Sciatic nerve (tissue), 2 donors: ENCODE measurements at regions not wholly inside any gene's neighbourhood (a gene's known extent, or its start where the extent isn't known, plus 50 kb on each side); places are given as distances from the start of the nearest gene placed in this dataset.
A peak's percentile ranks its signal among the peaks of the same experiment; 100 is the strongest.
"Not testable (repeated sequence)": the region's sequence is repeated elsewhere in the genome, so short reads cannot be mapped to it uniquely, and the experiment has no call there.

Experiments used
- ATAC-seq: fragments of 200-7000 bp; cut with Tn5 transposase; one replicate; pipeline ENCODE4 v1.9.1; 2020; ENCODE audit warnings: mild to moderate bottlenecking, moderate library complexity
- DNase-seq: peaks from one replicate; pipeline ENCODE4 v3.0.0-alpha.2; 2020; ENCODE audit warnings: low spot score
- intact Hi-C: fragments of 100-400 bp; cut with DNase I; formaldehyde crosslinking; loops from one replicate; pipeline ENCODE4 v1.14.2; 2022
- donor health status: DM: no; HTN: no; CAD: no.
- donor health status: DM: no; HTN: no; CAD: no.

DNA sequence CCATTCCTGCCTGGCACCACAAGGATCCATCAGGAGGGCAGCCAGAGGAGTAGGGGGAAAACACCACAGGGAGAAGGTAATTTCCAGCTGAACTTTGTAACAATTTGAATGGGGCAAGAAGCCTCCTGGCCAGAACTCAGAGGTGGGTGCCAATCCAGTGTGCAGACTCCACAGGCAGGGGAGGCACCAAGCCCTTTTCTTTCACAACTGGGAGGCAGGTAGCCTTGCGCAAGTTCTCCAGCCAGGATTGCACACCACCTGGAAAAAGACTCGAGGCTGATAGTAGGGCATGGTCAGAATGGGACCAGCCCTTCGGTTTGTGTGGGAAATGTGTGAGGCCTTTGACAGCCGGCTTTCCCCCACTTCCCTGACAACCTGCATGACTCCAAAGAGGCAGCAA, 161.9 kb upstream of the ARHGAP42 start:
- ATAC-seq, result no peak
- no peak for DNase-seq
- intact Hi-C loops, result no loop called here

DNA sequence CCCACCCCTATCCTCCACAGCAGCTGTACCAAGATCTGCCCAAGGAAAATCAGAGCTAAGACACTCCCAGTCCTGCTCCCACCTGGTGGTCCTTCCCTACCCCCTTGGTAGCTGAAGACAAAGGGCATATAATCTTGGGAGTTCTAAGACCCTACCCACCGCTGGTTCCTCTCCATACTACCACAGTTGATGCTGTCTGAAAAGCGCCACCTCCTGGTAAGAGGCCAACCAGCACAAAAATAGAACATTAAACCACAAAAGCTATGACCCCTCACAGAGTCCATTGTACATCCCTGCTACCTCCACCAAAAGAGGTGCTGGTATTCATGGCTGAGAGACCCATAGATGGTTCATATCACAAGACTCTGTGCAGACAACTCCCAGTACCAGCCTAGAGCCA, 161.5 kb upstream of the ARHGAP42 start:
- DNase-seq, result no peak
- intact Hi-C loops, result no loop called here
- ATAC-seq, result no peak

DNA sequence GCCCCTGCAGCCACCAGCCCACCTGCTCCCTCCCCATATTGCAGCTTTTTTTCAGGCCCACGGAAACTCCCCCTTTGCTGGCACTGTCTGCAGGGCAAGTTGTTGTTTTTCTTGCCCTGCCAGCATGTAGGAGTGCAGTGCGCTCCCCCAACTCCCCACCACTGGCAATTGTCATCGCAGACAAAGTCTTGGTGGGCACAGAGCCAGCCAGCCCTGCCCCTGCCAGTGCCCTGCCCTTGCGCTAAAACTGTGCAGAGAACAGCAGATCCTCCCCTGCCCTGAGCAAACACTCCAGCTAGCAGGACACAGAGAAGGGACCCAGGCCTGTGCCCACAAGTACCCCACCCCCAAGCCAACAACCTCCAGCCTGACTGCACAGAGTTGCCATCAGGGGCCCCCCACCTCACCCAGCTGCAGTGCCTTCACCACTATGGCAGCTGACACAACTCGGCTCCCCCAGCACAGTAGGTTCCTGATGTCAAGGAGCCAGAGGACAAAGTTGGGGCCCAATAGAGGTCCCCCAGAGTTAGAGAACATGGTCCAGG, 158.1 kb upstream of the ARHGAP42 start:
- intact Hi-C loops, result no loop called here
- DNase-seq, result no peak
- no peak for ATAC-seq

DNA sequence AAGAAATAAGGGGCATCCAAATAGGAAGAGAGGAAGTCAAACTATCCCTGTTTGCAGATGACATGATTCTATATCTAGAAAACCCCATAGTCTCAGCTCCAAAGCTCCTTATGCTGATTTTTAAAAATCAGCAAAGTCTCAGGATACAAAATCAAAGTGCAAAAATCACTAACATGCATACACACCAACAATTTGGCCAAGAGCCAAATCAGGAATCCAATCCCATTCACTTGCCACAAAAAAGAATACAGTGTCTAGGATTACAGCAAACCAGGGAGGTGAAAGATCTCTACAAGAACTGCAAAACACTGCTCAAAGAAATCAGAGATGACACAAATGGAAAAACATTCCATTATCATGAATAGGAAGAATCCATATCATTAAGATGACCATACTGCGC, 155.8 kb upstream of the ARHGAP42 start:
- not testable (repeated sequence) for DNase-seq, ATAC-seq

DNA sequence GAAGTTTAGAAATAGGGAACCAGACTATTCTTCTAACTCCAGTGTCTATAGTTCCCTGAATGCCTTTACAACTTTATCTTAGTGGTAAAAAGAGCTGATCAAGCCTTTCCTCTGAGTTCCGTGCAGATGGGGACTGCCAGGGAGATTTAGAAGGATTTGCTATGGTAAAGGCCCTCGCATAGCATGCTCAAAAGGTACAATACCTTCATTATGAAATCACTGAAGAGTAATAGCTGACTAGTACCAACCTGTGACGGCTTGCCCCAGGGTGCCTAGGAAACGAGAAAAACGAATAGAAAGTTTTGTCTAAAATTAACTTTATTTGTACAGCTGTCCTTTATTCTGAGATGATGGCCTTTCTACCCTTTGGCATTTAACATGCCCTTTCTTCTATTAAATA, 150.1 kb upstream of the ARHGAP42 start:
- ATAC-seq, result no peak
- intact Hi-C loops, result no loop called here
- no peak for DNase-seq

More for the DNA sequence above, 155.8 kb upstream of the ARHGAP42 start:
- intact Hi-C loops, result not testable (repeated sequence)

DNA sequence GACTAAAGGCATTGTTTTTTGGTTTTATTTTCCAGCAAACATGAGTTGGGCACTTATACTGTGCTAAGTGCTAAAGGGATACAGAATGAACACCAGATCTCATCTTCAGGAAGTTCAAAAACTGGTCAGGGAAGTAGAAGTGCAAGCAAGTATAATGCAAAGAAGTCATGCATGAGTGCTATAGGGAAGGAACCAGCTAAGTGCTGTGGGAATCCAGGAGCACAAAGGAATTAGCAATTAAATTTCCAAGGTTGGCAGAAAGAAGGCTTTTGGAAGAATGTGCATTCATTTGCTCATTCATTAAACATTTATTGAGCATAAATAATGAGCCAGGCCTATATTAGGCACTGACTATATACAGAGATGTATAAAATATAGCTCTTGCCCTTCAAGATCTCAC, 143.7 kb upstream of the ARHGAP42 start:
- no peak for ATAC-seq
- no peak for DNase-seq
- intact Hi-C loops, result no loop called here

DNA sequence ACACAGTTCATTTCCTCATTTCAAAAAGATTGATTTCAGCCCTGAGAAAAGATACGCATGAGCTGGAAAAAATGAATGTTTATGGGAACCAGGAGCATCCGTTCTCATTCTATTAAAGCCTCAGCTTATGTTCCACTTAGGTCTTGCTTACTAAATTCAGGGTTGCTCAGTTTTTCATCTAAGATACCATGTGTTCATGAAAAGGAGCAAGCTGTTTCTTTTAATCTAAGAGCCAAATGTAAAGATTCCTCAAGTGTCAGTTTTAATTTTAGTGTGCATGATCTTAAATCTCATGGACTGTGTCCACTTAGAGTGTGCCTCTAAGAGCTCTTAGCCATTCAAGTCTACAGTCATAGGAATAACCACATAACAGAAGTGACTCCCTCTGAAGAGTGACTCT, 141.5 kb upstream of the ARHGAP42 start:
- ATAC-seq, result no peak
- DNase-seq, result no peak
- intact Hi-C loops, result no loop called here

DNA sequence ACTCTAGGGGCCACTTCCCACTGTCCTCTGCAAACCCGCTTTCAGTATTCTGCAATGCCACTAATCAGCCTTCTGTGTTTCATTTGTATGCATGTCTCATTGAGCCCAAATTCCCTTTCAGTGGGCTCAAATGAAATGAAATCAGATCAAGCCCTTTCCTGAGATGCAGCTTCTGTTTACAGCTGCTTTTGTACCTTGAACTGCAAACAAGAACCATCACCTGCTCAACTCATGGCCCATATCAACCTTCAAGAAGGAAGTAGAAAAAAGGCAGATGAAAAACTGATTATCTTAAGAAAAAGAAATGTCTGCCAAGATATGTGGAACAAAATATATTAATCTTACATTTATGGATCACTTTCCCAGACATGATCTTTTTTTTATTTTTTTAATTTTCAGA, 141.1 kb upstream of the ARHGAP42 start:
- intact Hi-C loops, result no loop called here
- ATAC-seq (no peak), DNase-seq (no peak)

DNA sequence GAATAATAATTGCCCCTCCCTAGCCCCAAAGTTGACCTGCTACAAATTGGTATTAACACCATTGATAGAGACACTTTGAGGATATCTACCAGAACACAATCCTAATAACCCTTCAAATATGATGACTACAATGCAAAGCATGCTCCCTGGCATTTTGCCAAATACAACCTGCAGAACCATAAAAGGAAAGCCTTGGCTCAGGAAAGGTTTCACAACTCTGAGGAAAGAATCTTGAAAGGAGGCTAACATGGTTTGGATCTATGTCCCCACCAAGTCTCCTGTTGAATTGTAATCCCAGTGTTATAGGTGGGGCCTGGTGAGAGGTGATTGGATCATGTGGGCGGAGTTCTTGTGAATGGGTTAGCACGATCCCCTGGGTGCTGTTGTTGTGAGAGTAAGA, 140.4 kb upstream of the ARHGAP42 start:
- DNase-seq (no peak), ATAC-seq (no peak)
- intact Hi-C loops, result no loop called here

DNA sequence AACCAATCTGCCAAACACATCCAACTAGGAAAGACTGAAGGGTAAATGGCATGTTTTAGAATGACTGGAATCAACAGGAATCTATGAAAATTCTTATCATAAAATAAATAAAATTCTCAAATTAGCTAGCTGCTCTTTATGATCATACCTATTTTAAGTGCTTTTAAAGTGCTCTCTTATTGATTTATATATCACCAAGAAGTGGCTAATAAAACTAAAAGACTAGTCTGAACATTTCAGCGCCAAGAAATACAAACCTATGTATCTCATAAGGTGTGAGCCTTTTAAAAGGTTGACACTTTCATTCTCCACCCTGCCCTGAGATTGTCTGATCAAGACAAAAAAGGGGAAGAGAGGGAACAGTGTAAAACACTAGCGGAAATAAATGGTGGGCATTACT, 136.8 kb upstream of the ARHGAP42 start:
- intact Hi-C loops, result no loop called here
- no peak for DNase-seq
- no peak for ATAC-seq

DNA sequence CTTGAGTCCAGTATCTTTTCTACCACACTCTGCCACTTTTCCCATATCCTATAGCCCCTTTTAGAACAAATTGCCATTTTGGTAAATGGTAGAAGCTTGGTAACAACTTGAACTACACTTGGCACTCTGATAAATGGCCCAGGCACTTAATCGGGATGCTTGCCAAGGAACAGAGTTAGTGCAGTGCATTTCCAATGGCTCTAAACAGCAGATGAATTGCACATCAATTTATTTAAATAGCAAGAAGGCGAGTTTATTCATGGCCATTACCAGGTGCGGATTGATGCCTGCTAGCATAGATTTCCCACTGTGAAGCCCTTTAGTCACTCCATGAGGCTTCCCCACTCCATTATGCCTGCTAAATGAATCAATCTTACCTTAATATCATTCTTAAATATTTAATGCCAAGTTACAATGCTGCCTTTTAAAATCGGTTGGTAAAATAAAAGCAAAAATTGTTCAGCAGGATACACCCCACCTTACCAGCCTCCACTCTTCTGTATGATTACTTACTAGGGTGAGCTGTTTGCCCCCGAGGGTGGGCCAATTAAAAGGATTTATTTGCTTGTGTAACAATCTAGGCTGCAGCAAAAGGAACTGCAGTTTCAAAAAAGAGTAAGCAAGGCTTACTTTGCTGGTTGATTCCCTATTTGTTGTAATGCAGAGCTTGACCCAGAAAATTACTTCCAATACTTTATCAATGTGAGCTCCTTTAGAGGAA, 136.0 kb upstream of the ARHGAP42 start:
- ATAC-seq (no peak), DNase-seq (no peak)
- intact Hi-C loops, result no loop called here

DNA sequence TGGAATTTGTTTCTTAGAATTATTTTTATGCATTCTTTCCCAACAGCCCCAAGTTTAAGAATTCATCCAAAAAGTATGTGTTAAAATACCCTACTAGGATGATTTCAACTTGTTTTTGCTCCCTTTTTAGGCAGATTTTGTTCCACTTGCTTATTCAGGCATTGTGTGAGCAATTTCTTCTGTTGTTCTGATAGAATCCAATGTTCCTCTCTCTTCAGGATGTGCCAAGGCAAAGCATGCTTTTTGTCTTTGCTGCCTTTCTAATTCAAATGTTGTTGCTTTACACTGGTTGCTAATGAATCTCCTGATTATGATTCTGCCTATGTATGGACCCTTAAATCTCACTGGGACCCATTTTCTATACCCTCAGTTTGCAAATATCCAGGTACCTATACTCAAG, 131.2 kb upstream of the ARHGAP42 start:
- no peak for DNase-seq
- intact Hi-C loops, result no loop called here
- ATAC-seq, result peak; percentile 46

DNA sequence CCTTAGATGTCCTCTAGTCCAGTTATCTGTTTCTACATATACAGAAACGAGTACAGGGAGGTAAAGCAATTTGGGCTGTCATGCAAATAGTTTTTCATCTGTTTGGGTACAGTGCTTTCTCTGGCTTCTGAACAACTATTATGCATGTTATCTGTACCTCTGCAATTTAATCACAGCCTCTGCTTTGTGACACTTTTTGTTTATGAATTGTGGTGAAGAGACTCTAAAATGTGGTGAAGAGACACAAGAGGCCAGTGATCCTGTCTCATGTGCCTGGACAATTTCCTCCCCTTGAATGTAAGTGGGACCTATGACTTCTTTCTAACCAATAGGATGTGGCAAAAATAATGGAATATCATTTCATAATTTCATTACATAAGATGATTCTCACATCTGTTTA, 130.3 kb upstream of the ARHGAP42 start:
- ATAC-seq (no peak), DNase-seq (no peak)
- intact Hi-C loops, result no loop called here

DNA sequence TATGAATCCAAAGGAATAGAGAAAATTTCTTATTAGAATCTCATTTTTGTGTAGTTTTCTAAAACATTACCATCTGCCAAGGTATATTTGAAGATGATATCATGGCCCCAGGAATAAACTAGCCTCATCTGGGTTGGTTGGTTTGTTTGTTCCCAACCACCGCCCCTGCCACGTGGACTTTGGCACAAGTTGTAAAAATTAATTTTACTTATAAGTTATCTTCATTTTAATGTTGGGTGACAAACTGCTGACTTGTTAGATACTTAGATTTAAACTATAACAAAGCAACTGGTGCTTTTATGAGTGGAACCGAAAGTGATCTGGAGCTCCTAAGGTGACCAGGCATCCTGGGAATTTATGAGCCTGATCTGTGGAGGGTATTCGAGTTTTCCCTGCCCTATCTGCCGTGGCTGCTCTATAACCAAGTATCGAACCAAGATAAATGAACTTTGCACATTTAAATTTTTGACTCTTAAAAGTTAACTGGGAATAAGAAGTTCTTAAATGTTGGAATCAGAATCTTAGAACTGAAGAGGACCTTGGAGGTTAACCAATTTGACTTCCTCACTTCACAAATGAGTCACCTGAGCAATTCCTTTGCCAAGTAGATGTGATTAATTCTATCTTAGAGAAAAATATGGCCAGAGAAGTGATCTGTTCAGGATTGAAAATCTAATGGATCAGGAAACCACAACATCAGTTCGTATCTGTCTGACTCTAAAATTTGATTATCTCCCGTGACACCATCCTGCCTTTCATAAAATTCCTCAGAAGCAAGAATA, 129.1 kb upstream of the ARHGAP42 start:
- ATAC-seq, result peak; percentile 53
- intact Hi-C loops, result no loop called here
- no peak for DNase-seq

DNA sequence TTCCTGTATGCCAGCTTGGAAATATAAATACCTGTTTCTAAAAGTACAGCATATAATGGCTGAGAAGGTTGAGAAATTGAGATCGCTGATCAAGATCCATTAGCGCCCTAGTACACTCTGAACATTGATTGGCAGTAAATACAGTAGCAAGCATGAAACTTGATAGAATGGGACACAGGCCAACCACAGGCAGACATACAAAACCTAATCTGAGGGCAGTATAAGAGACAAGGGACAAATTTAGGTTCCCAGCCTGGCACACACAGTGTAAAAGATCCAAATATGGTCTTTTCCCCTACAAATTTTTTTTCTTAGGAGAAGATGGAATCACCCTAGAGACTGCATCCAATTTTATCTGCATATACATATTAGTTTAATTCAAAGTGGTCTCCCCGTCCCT, 126.5 kb upstream of the ARHGAP42 start:
- DNase-seq (no peak), ATAC-seq (no peak)

DNA sequence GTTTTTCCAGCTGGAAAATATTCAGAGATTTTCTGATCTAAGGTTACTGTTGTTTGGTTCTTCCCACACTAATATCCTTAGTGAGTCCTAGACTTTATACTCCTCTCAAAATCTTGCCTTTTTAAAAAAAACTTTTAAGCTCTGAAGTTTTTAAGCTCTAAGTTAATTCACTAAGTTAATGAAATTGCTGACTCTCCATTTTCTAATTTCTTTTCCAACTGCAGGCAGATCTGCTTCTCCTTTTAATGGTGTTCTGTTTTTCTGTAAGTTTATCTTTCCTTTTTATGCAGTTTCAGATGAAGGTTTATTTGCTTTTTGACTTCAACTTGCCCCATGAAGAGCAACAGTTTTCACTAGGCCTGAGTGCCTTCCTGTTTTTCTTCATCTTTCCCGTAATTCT, 125.8 kb upstream of the ARHGAP42 start:
- peak; percentile 68 for ATAC-seq
- no peak for DNase-seq
- intact Hi-C loops, result no loop called here

More for the DNA sequence above, 126.5 kb upstream of the ARHGAP42 start:
- intact Hi-C loops, result no loop called here

DNA sequence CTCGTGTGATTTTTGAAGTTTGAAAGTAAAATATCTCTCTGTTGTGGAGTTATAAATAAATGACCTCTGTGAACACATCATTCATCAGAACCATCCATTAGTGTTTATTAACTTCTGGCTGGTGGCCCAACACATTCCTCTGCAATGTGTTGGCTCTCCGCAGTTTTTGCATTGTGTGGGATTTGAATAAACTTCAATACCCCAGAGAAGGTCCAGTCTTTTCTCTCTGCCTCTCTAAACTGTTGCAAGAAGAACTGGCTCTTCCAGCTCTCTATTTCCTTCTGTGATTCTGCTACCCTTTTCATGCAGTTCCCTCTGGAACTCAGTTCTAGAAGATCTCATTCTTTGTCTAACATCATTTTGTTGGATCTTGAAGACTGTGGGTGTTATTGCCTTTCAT, 125.0 kb upstream of the ARHGAP42 start:
- intact Hi-C loops, result no loop called here
- no peak for DNase-seq
- ATAC-seq, result peak; percentile 59

DNA sequence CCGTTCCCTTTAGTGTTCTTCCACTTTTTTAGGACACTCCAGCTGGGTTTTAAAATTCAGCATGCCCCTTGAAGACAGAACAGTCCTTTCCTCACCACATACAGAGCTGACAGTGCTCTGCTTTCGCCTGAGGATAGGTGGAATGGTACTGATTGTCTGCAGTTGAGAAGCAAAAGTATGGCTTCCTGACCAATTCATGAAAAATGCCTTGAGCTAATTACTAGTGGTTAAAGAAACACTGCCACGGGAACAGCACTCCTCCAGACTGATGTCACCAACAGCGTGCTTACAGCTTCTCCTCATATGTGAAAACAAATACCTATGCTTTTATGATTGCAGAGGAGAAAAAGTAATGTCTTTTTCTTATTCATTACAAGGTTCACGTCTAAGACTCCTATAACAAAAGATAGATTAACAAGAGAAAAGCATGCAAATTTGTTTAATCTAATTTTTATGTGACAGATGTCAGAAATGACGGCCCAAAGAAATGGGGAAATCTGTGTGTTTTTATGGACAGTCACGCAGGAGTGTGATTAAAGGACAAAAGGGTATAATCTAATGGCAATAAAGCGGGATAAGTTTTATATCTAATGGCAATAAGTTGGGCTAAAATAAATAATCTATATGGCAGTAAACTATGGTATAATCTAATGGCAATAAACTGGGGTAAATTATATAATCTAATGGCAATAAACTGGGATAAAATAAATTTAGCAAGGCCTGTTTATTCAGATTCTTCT, 123.4 kb upstream of the ARHGAP42 start:
- intact Hi-C loops, result no loop called here
- DNase-seq, result no peak
- ATAC-seq, result no peak

DNA sequence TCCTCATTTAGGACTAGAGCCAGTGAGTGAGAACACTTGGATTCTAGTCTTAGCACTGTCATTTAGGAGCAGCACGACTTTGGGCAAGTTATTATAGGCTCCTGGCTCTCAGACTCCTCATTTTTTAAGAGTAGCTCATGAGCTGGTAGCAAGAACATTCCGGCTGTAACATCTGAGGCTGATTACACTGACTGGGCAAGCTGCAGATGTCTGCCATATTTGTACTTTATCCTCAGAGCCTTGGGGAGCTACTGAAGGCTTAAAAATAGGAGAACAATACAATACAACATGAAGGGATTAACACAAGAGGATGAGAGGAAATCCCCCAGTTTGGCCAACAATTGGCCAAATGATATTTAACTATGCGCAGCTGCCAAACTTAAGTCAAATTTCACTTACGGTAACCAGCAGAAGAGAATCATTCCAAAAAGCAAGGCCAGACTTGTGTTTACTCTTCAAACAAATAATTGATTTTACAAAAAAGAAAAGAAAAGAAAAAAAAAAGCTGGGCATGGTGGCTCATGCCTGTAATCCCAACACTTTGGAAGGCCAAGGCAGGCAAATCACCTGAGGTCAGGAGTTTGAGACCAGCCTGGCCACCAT, 113.1 kb upstream of the ARHGAP42 start:
- DNase-seq (no peak), ATAC-seq (no peak)
- intact Hi-C loops, result loop anchor here (10.0 kb wide), 1 partner anchor 361 kb away; no protein-coding TSS in a partner anchor
